ENCODE measurements at regions not wholly inside any gene's neighbourhood (a gene's known extent, or its start where the extent isn't known, plus 50 kb on each side); places are given as distances from the start of the nearest gene placed in this dataset.
A peak's percentile ranks its signal among the peaks of the same experiment; 100 is the strongest.

GRCh38 chr15:93200081-93200836 lies 111.2 kb upstream of the RGMA start:
- Histone ChIP-seq H4K20me1 (replicated peaks in 1 of 2; ENCODE audit: control insufficient read depth in 1 of 2, insufficient read depth in 2 of 2, low read length in 2 of 2) (no peaks in the 10 kb centered on the region), H2AFZ (ENCODE audit: low read length) (no peak overlapping the region), H3K23ac (ENCODE audit: insufficient read length) (no peak overlapping the region), H3K23me2 (ENCODE audit: low read depth, low read length) (no peaks in the 10 kb centered on the region), H2BK15ac (ENCODE audit: low read length) (no peak overlapping the region), H3K56ac (replicated peaks; ENCODE audit: insufficient read length, low read depth, low read length) (no peak overlapping the region), H3K4me2 (ENCODE audit: insufficient read depth in 1 of 2, low read depth in 2 of 2, low read length in 2 of 2) (no peak overlapping the region), H2BK120ac (replicated peaks; ENCODE audit: low read depth, low read length) (no peak overlapping the region), H3K9ac (replicated peaks in 1 of 4; ENCODE audit: extremely low read depth in 1 of 4, low read depth in 3 of 4, low read length in 3 of 4) (no peak overlapping the region), H3K4me3 (ENCODE audit: extremely low read depth in 1 of 4, insufficient read depth in 2 of 4, low read depth in 3 of 4, low read length in 4 of 4) (no peak overlapping the region), H3K18ac (ENCODE audit: extremely low read depth, low read length) (no peak overlapping the region), H3K36me3 (ENCODE audit: control insufficient read depth in 2 of 4, insufficient read depth in 4 of 4, low read length in 3 of 4) (no peaks in the 10 kb centered on the region), H3K9me3 (ENCODE audit: insufficient read depth in 2 of 2, low read depth in 1 of 2, low read length in 1 of 2) (no peaks in the 10 kb centered on the region; a peak in 1 of 4 replicates), H4K8ac (ENCODE audit: extremely low read depth, insufficient read depth, low read length) (no peak overlapping the region), H2BK12ac (ENCODE audit: low read depth, low read length) (no peak overlapping the region), H3K14ac (ENCODE audit: insufficient read length) (no peak overlapping the region), H2AK5ac (ENCODE audit: low read depth, low read length) (no peak overlapping the region), H4K5ac (ENCODE audit: insufficient read length, low read depth, low read length) (no peak overlapping the region), H3K4ac (replicated peaks; ENCODE audit: insufficient read length, low read depth, low read length) (no peak overlapping the region), H2BK20ac (ENCODE audit: low read length) (no peak overlapping the region), H3K79me2 (ENCODE audit: control insufficient read depth in 1 of 2, insufficient read depth in 2 of 2, low read length in 2 of 2) (no peaks in the 10 kb centered on the region), H3K27me3 (replicated peaks in 1 of 4; ENCODE audit: control insufficient read depth in 3 of 4, extremely low read depth in 1 of 4, insufficient read depth in 3 of 4, low read length in 3 of 4) (no peaks in the 10 kb centered on the region; a peak in 1 of 7 replicates), H3K27ac (ENCODE audit: low read depth, low read length) (no peak overlapping the region), H4K91ac (replicated peaks; ENCODE audit: insufficient read length, low read length) (no peak overlapping the region), H3K4me1 (replicated peaks in 1 of 4; ENCODE audit: control insufficient read depth in 3 of 4, insufficient read depth in 4 of 4, low read length in 3 of 4) (peaks cover 0 to 6% (median 1%) of the 10 kb centered on the region in 4 experiments; a peak in 3 of 7 replicates), H3K79me1 (ENCODE audit: low read depth, low read length) (no peaks in the 10 kb centered on the region), H2BK5ac (ENCODE audit: low read depth, low read length) (no peak overlapping the region)
- DNase-seq (ENCODE audit: low read depth in 1 of 2, low spot score in 2 of 2) (peak in 1 of 2 experiments; percentile 39), FAIRE-seq (no peak)
- TF ChIP-seq ATF3 (IDR thresholded peaks at IDR 0.05; ENCODE audit: insufficient read depth, low read depth, low read length) (no peak), TCF12 (IDR thresholded peaks at IDR 0.05; ENCODE audit: low read depth, low read length) (0 out of 2 replicates have a peak, but pooled peaks have one; percentile 42), KDM1A (IDR thresholded peaks at IDR 0.05; ENCODE audit: borderline replicate concordance, low read length) (no peak), SP1 (IDR thresholded peaks at IDR 0.05; ENCODE audit: low read depth, low read length) (no peak), TEAD4 (IDR thresholded peaks at IDR 0.05; ENCODE audit: low read depth, low read length) (peak; percentile 63; the same call in 1 of the 2 replicates)
- ChIA-PET CTCF (ENCODE audit: partially characterized antibody) (interaction anchor here (1.1 to 3.8 kb wide), 3 partner anchors 80 to 919 kb away, joined by 4 to 9 read pairs (median 4); no protein-coding TSS in a partner anchor), POLR2A (ENCODE audit: partially characterized antibody) (no interaction called here)
- WGBS, 2 experiments (ENCODE audit: extremely low coverage in 1 of 2, insufficient coverage in 1 of 2, insufficient read length in 1 of 2, insufficient replicate concordance in 2 of 2, low coverage in 1 of 2, low lambda C conversion rate in 2 of 2, missing lambda C conversion rate in 1 of 2) = 75% methylated on average over 6 of the region's 6 CpGs; no CpG with 5 or more reads in 1 of the 2 experiments

All from H1 (cell line).